AG20443 (cell line): ENCODE measurements at regions not wholly inside any gene's neighbourhood (a gene's known extent, or its start where the extent isn't known, plus 50 kb on each side); places are given as distances from the start of the nearest gene placed in this dataset.

ENCODE experiments used
- DNase-seq: peaks from one replicate; pipeline ENCODE4 v3.0.0; 2012; ENCODE audit warnings: low spot score, mixed read lengths

DNA sequence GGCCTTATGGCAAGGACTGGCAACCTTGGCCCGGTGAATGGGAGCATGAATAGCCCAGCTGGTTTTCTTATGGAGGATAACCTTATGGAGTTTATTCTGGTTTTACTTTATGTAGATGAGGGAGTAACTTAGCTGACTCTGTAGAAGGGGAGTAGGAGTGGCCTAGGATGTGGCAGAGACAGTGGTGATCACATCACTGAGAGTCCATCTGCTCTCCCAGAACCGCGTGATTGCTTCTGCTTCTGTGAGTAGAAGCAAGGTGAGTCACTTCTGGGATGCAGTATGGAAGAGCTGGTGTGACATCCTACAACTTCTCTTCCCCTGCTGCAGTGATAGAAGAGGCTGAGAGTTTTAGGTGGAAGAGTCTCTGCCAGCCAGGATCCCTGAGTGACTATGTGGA lies 129.2 kb downstream of the RPS24 start:
- no peak for DNase-seq

DNA sequence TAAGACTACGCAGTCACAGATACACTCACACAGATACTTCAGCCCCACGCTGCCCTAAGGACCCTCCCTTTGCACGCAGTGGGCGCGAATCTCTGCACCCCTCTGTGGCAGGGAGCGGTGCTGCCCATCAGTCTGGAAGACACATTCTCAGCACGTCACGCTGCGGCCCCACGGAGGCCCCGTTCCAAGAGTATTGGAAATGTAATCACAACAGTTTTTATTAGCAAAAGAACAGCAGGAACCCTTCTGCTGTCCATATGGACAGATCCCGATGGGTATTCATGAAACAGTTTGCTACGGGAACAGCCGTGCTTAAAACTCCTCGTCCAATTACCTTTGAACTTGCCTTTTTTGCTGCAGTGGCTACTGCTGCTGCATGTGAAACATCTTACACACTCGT lies 131.0 kb downstream of the RPS24 start:
- no peak for DNase-seq

DNA sequence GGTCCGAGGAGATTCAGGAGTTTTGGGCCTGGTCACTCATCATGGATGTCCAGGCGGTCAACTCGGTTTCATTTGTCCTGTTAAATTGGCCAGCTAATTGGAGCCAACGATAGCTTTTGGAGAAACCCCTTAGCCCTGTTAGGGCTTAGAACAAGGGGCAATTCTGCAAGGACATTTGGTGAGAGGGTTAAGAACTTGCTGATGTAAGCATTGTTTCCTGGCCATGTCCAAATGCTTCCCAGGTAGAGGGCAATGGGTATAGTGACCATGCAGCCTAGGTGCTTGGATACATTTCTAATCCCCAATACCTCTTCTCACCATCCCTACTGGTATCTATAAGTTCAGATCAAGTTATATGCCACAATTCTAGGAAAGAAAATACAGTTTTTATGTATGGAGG lies 131.5 kb downstream of the RPS24 start:
- no peak for DNase-seq

GRCh38 chr10:78165617-78166016 lies 132.0 kb downstream of the RPS24 start:
- no peak for DNase-seq

DNA sequence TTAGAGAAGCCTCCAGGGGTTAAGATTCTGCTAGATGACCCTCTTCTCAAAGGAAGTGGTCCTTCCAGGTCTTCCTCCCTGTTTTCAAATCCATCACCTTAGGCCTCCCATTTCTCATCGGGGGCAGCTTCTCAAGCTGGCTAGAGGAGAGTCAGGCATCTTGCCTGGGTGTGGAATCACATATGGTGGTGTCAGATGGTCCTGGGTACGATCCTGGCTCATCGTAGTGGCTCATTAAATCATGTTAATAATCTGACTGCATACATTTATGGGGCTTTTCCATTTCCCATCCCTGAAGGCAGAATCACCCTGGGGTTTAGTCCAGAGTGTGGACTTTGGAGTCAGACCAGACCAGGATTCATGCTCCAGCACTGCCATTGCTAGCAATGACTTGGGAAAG lies 132.6 kb downstream of the RPS24 start:
- DNase-seq, result no peak

GRCh38 chr10:78169214-78169613 lies 135.6 kb downstream of the RPS24 start:
- DNase-seq, result no peak

DNA sequence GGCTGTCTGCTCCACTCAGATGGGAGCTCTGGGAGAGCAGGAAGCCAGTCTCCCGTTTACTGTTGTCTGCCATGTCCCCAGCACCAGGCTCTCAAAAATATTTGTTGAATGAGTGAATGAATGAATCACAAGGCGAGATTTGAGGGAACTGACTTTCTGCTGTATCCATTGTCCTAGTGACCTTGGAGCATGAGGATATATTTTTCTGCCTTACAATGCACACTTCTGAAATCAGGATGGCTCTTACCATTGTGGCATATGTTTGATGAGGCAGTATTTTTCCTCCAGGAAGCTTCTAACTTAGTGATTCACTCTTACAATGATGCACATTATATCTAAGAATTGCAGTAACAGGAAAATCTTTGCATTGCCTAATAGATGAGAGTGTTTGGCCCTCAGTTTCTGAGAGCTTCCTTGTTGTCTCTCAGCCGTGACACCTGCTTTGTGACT lies 136.4 kb downstream of the RPS24 start:
- peak; percentile 54 for DNase-seq

DNA sequence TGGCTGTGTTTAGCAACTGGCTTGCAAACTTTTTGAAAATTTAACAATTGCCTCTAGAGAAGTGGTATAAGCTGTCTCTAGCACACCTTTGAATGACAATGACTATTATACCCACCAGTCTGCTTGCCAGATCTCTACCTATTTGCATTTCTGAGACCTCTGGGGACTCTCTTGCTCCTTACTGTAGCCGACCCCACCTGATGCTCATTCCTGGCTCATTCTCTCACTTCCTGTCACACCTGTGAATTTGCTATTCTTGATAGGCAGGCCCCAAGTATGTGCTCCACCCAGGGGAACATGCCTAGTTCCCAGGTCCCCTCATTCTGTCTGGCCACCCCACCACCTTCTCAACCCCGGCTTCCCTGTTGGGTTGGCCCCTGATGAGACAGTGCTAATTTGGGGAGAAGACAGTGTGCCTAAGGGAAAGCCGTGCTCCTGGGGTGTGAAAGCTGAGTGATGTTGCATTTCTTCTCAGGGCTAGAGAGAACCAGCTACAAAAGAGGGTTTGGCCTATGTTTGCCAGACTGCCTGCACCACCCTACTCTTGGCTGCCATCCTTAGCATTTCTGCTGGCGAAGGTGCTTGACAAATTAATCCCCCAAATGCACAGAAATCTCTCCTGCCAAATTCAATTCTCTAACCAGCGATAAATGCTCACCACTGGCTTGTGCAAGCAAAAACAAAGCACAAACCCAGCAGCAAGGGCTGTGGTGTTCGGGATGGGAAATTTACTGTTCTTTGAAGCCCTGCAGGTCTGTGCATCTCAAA lies 138.2 kb downstream of the RPS24 start:
- DNase-seq, result no peak

- DNase-seq, result no peak
These were observed 139.8 kb downstream of the RPS24 start for GRCh38 chr10:78173360-78174015.

- no peak for DNase-seq
These were observed 141.9 kb downstream of the RPS24 start for GRCh38 chr10:78175444-78176015.

DNA sequence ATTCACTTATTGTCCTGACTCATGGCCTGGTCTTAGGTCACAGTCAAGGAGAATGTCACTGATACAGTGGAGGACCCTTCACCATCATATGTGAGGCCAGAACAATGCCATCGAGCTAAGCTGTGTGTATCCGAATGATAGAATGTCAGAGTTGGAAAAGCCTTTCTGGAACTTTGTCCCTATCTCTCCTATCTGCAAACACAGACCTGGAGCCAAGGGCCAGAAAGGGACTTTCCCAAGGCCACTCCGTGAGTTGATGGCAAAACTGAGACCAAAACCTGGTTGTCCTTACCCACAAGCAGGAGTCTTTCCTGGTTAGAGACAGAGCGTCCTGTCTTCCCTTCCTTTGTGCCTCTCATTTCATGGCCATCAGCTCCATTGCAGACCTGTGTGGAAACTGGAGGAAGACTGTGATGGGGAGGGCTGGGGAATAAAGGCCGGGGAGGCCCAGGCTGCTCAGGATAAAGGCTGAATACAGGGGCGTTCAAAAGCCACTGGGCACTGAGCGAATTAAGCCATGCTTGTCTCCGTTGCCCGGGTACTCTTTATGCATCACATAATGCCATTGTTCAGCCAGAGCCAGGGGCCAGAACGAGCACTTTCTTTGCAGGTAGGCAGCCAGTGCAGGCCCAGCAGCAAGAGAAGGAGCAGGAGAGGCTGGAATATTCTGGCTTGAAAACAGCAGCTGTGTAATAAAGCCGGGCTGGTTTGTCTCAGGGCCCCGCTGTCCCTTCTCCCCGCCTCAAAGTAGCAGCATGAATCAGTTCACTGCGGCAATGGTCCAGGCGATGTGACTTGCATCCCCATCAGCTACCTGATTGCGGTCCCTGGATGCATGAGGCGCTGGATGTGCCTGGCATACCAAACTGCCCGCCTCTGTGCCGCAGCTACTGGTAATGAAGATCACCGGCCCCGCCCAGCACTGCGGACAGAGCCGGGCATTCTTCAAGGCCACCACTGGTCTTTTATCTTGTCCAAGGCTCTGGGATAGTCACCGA lies 143.0 kb downstream of the RPS24 start:
- no peak for DNase-seq

GRCh38 chr10:78177491-78178185 lies 144.0 kb downstream of the RPS24 start:
- no peak for DNase-seq

GRCh38 chr10:78178397-78178796 lies 144.7 kb downstream of the RPS24 start:
- no peak for DNase-seq

- peak; percentile 65 for DNase-seq
These were observed 145.3 kb downstream of the RPS24 start for GRCh38 chr10:78178940-78179339.

GRCh38 chr10:78179886-78180705 lies 146.4 kb downstream of the RPS24 start:
- no peak for DNase-seq

DNA sequence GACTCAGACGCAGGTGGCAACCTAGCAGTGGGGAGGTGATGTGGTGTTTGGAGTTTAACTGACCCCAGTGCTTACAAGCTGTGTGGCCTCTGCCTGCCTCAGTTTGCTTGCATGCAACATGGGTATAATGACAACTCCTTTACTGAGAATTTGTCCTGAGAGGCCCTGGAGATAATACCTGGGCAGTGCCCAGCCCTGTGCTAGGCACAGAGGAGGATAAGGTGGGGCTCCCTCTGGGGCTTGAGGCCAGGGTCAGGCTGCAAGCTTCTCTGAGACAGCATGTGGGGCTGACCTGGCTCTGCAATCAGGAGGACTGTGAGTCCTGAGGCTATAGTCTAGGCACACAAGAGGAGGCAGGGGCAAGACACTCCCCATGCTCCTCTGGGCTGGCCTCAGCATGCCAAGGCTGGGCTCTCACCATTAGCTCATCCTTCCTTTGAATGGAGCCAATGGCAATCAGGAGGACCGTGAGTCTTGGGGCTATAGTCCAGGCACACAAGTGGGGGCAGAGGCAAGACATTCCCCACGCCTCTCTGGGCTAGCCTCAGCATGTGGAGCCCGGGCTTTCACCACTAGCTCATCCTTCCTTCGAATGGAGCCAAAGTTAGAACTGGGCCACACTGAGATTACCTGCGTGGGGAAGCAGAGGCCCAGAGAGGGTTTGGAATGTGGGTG lies 147.9 kb downstream of the RPS24 start:
- no peak for DNase-seq

GRCh38 chr10:78182841-78183240 lies 149.2 kb downstream of the RPS24 start:
- DNase-seq, result no peak

GRCh38 chr10:78184851-78185692 lies 151.4 kb downstream of the RPS24 start:
- DNase-seq, result no peak

DNA sequence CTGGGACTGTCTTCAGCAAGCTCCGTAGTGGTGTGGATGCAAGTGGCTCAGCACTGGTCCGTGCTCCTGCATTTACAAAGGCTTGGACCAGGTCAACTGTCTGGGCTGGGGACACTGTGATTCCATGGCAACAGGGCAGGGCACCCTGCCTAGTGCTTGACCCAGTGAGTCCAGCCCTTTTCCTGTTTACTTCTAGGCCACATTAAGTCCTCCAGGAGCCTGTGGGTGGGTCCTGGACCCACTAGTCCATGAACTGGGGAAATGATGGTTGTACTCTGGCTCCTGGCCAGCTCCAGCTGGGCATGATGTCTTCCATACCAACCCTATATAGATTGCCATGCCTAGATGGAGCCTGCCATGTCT lies 152.0 kb downstream of the RPS24 start:
- DNase-seq, result no peak
